Loucy (cell line): ENCODE measurements at regions not wholly inside any gene's neighbourhood (a gene's known extent, or its start where the extent isn't known, plus 50 kb on each side); places are given as distances from the start of the nearest gene placed in this dataset.

Source experiments
- CTCF ChIP-seq: fragments of 200-600 bp; sonication (generic); conservative IDR thresholded peaks from 2 replicates; pipeline ENCODE4 v1.5.1; 2014; ENCODE audit warnings: mild to moderate bottlenecking, antibody characterized with exemption, low read length
- EZH2phosphoT487 ChIP-seq: fragments of 200-600 bp; IDR thresholded peaks from 2 replicates; pipeline ENCODE4 v1.6.1; 2018; ENCODE audit warnings: antibody characterized with exemption, mild to moderate bottlenecking, moderate library complexity, borderline replicate concordance

GRCh38 chr9:103617046-103617445 is 477.1 kb upstream of the SMC2 start:
- no peak for TF ChIP-seq CTCF
- TF ChIP-seq EZH2phosphoT487: no peak
